Glomerular visceral epithelial cell (primary cell): ENCODE measurements at regions not wholly inside any gene's neighbourhood (a gene's known extent, or its start where the extent isn't known, plus 50 kb on each side); places are given as distances from the start of the nearest gene placed in this dataset.
"Not testable (repeated sequence)": the region's sequence is repeated elsewhere in the genome, so short reads cannot be mapped to it uniquely, and the experiment has no call there.

Experiments used
- DNase-seq: peaks from one replicate; pipeline ENCODE4 v3.0.0-alpha.2; 2016; ENCODE audit errors: extremely low spot score

- not testable (repeated sequence) for DNase-seq
Observed at GRCh38 chr6:71007298-71007697, 50.4 kb upstream of the B3GAT2 start.

GRCh38 chr6:71011871-71012371 is 55.1 kb upstream of the B3GAT2 start:
- no peak for DNase-seq

DNA sequence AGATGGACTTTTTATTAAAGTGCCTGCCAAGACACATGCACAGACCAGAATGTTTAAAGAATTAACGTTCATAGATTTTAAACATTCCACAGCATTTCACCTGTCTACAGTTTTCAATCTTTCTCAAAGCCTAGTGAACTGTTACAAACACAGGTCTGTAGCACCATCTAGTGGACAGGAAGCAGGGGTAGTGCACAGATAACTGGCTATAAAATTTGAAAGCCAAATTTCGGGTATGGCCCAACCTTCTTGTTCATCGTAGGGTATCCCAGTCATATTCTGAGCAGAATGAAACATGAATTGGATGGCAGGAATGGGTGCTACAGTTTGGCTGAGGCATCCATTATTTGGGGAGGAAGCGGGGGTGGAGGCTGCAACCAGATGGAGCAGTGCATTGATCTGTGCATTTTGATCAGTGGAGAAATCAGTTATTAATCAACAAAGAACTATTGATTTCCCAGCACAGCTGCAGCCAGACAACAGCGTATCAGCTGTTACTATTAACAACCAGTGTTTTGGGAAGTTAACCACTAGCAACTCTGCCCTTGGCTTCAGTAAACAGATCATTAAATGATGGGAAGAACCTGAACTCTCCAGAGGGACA is 56.1 kb upstream of the B3GAT2 start:
- DNase-seq, result peak; percentile 61

- no peak for DNase-seq
Observed at GRCh38 chr6:71015392-71015791, 58.5 kb upstream of the B3GAT2 start.

DNA sequence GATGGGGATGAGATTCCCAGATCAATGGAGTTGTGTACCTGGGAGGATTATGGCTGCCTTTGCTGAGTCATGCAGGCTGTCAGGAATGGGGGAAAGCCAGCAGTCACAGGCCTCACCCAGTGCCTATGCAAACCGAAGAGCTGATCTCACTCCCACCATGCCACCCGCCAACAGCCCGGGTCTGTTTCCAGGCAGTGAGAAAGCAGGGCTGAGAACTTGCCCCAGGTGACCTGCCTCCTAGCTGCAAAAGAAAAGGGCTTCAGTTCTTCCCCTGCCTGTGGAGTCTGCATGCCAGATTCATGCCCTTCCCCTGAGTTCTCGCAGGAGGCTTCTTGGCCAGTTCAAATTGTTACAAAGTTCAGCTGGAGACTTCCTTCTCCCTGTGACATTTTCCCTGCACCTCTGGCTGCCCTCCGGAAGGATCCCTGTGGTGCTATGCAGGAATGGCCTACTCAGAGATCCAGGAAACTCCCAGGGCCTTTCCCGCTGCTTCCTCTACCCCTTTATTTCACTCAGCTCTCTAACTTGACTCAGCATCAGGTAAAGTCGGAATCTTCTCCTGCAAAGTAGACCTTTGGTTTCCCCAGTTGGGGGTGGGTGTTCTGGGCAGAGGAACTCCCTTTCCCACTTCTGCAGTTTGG is 71.5 kb upstream of the B3GAT2 start:
- DNase-seq, result no peak

DNA sequence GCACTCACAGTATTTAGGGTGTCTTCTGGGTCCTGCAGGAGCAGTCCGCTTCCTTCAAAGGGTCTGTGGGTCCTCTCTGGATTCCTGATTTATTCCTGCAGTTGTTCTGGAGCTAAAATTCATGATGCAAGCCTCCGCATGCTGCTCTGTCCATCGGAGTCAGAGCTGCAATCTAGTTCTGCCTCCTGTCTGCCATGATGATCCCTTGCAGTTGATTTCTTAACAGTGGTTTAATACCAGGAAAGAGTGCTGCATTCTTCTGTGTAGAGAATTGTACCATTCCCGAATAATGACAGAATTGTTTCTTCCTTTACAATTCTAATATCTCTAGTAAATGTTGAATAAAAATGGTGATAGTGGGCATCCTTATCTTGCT is 72.0 kb upstream of the B3GAT2 start:
- DNase-seq, result no peak

GRCh38 chr6:71029555-71029954 is 72.7 kb upstream of the B3GAT2 start:
- no peak for DNase-seq

DNA sequence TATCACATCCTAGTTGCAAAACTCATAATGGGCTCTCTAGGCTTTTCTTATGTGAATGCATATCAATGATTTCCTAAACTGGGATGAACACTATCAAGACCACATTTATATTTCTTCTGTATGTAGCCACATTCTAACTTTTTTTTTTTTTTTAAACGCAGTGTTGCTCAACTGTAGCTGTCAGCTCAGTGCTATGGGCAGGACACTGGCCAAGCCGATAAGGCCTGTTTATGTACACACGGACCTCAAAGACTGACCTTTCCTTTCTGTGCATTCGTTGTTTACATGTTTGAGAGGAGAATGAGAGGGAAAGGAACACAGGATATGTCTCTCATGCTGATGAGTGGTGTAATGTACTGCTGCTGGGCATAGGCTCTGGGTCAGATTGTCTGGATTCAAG is 75.1 kb upstream of the B3GAT2 start:
- DNase-seq, result no peak

DNA sequence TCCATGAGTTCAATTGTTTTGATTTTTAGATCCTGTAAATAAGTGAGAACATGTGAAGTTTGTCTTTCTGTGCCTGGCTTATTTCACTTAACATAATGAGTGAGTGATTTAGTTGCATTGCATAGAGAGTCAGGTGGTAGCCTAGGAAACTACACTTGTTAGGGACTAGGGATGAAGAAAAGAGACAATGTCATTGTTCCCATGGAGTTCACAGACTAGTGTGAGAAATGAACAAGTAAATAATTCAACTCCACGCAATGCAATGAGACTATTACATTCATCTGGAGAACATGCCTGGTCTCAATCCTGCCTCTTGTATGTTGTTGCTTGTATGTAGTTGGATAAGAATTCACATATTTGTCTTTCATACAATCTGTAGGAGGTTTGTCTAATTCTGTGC is 76.3 kb upstream of the B3GAT2 start:
- DNase-seq, result no peak

DNA sequence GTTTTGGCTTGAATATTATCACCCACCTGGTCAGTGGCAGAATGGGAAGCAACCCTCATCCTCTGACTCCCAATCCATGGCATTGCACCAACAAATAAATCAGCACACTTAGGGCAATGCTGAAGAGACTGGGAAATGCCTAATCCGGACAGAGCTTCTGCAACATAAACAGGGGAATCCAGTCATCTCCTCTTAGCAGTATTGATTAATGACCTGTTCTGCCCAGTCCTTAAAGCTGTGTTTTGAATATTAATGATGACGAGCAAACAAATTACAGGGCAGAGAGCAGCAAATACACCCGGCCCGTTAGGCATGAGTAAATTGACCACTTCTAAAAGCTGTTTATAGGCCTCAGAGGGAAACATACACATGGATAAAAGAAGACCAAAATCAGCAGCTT is 77.0 kb upstream of the B3GAT2 start:
- no peak for DNase-seq

DNA sequence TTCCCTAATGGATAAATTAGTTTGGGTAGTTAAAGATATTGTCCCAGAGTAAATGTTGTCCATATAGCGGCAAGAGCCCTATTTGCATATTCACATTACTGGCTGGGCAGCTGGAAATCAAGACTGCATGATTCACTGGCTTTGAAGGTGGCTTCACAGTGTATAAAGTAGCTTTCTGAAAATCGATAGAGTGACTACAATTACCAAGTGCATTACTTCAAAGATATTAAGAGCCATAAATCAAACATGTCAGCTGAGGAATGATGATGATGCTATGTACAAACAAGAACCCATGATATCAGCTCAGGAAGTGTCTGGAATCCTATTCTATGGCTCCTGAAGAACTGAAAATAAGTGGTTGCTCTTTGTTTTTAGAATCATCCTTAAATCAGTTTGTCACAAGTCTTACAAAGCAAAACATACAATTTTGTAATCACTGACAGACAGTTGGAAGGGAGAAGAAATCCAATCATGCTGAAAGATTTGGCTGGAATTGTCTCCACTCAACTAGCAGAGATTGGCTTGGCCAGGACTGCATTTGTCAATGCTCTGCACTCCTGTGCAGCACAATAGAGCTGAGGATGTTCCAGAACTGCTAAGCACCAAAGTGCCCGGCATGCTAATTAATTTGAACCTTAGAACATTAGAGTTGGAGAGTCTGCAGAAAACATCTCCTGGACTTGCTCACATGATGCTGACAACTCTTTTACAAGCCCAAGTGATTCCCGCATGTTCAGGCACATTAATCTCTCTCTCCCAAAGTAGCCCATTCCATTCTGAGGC is 77.9 kb upstream of the B3GAT2 start:
- DNase-seq, result no peak

- DNase-seq, result no peak
Observed at GRCh38 chr6:71035871-71036270, 79.0 kb upstream of the B3GAT2 start.

- DNase-seq, result no peak
Observed at GRCh38 chr6:71038711-71039344, 82.0 kb upstream of the B3GAT2 start.

DNA sequence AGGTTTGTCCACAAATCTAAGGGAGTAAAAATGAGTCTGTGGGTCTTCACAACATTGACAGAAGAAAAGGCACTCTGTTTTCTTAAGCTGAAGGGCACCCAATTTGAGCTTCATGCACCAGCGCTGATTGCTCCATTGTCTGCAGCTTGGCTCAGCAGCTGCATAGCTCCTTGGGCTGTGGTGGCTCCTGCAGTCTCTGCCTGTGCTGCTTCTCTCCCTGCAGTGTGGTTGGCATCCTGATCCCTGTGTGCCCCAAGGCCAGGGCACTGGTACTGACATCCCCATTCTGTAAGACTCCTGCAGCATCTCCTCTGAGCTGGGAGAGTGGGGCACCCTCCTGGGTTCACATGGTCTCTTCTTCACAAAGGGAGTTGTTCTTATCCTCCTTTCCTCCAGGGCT is 83.2 kb upstream of the B3GAT2 start:
- DNase-seq, result no peak

- no peak for DNase-seq
Observed at GRCh38 chr6:71040841-71041240, 84.0 kb upstream of the B3GAT2 start.

GRCh38 chr6:71043902-71044301 is 87.0 kb upstream of the B3GAT2 start:
- no peak for DNase-seq

GRCh38 chr6:71044753-71045152 is 87.9 kb upstream of the B3GAT2 start:
- DNase-seq, result no peak

DNA sequence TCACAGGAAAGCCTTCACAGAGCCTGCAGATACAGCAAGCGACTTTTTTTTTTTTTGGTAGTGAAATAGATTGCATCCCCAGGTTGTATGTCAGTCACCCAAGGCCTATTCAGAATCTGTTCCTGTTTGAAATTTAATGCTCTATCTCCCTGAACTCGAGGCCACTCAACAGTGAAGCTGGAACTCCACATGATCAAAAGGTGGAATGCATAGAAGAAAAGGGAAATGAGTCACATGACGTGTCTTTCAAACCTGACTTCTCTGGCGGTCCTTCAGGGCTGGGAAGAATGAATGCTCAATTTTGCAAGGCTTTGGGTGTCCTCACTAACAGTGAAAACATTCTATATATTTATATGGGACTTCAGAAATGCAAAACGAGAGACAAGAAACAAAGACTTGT is 88.4 kb upstream of the B3GAT2 start:
- no peak for DNase-seq

DNA sequence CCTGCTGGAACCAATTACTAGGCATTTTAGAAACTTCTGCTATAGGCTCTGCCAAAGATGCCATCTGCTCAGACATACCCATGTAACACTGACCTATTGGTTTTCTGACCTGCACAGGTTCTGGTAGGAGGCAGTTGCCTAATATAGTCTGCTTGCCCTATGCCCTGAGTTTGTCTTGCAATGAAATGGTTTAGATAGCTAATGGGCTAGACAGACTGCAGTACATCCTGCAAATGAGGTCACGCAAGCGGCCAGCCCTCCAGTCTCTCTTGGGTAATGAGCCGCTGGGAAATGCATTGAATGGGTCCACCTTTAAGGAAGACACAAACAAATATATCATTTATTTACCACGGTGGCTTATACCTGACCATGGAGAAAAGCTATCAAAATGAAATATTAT is 90.6 kb upstream of the B3GAT2 start:
- DNase-seq, result no peak

DNA sequence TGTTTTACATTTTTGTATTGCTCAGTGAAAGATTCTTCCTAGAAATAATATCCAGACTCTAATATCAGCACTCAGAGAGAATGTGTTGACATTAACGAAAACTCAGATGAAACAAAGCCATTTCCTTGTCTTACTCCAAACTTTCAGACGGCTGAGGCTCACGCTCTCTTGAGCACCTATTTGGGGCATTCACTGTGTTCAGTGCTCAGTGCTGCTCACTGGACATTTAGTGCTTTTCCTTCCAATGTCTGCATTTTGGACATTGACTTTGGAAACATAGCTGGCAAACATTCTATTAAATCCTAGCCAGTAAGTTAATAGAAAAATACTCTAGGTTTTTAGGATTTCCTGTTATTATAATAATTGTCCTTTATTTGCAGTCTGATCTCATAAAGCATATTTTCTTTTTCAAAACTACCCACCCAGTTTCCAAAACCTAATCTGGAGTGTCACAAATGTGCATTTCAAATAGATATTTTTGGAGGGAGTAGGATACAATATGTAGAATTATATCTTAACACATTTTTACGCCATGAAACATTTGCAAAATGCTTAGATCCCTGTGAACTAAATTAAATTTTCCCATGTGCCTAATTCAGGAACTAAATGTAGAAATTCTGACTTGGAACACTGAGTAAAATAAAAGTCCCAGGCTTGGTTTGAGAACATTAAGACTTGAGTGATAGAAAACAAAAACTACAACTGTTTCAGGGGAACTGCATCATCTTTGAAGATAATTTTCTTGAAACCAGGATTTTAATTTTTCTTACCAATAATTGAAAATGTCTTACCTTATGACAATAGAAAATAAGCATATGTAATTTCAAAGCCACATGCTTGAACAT is 91.7 kb upstream of the B3GAT2 start:
- DNase-seq, result no peak

DNA sequence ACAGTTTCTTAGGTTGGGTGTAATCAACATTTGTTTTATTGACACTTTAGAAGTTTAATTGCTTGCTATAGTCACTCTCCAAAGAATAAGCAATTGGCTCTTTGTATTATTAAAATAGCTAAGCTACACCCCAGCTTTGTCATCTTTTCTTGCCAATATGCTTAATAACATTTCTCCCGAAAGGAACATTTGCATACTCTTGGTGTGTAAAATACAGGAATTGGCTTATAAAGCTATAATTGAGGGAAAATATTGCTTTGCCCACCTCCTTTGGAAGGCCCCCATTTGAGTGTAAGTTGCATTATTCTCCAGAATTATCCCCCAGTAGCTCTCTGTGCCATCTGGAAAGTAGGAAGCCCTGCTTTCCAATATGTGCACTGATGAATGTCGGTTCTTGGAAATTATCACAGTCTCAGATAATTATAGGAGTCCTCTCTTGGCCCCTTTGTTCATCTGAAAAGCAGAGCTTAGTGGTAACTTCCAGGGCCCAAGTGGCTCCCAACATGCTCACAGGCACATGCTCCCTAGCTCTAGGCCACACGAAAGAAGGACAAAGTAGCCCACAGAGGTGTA is 92.4 kb upstream of the B3GAT2 start:
- no peak for DNase-seq
